GM12878 (cell line): ENCODE measurements at regions not wholly inside any gene's neighbourhood (a gene's known extent, or its start where the extent isn't known, plus 50 kb on each side); places are given as distances from the start of the nearest gene placed in this dataset.

ENCODE experiments used
- ATAC-seq: fragments of 200-7000 bp; cut with Tn5 transposase; 3 replicates; pipeline ENCODE4 v1.9.1; 2020; ENCODE audit warnings: mild to moderate bottlenecking, moderate library complexity
- BruUV-seq: library from RNA; stranded (reverse); fragments of 400-500 nt; replicated peaks from 2 replicates; lab custom pipeline; 2021; lab: Mats Ljungman, UMichigan
- CTCF ChIA-PET: fragments of 300-600 bp; sonication (Branson Sonifier 250); formaldehyde crosslinking; extraction: SDS; loops from one replicate; lab custom pipeline; 2021; ENCODE audit warnings: inconsistent platforms; lab: Yijun Ruan, JAX
- POLR2A ChIA-PET: fragments of 350-600 bp; formaldehyde crosslinking; extraction: SDS; loops from one replicate; lab custom pipeline; 2021; ENCODE audit warnings: inconsistent platforms; lab: Charles Lee
- RAD21 ChIA-PET: fragments of 300-600 bp; sonication (Branson Sonifier 250); formaldehyde crosslinking; loops from one replicate; lab custom pipeline; 2023; ENCODE audit warnings: antibody characterized with exemption; ENCODE audit not compliant: unreplicated experiment; lab: Charles Lee
- SMC1A ChIA-PET: fragments of 300-600 bp; sonication (Branson Sonifier 250); formaldehyde crosslinking; loops from one replicate; lab custom pipeline; 2023; ENCODE audit not compliant: unreplicated experiment, uncharacterized antibody; lab: Charles Lee
- DNase-seq: peaks from one replicate; pipeline ENCODE4 v3.0.0-alpha.2; 2011; ENCODE audit warnings: low read depth, low spot score
- FAIRE-seq: peaks from 3 replicates; lab custom pipeline; 2011; peaks lifted over from hg19 to GRCh38; lab: Jason Lieb, UNC
- H2AFZ ChIP-seq: 2 replicates; pipeline ENCODE4 v1.6.0; 2011; ENCODE audit warnings: low read depth, low read length, control low read depth; ENCODE audit not compliant: control insufficient read depth
- H3K27ac ChIP-seq: 2 replicates; pipeline ENCODE4 v1.5.1; 2011; ENCODE audit warnings: control low read depth; ENCODE audit not compliant: control insufficient read depth, insufficient read depth
- H3K27me3 ChIP-seq, 2 experiments: replicated peaks in 1 of 2; 2 replicates each; pipeline versions ENCODE4 v1.6.0 to v1.6.1; 2011; ENCODE audit warnings: low read length in 1 of 2; ENCODE audit not compliant: control insufficient read depth in 2 of 2, insufficient read depth in 2 of 2
- H3K36me3 ChIP-seq, 2 experiments: 2 replicates each; pipeline ENCODE4 v1.5.1; 2011; ENCODE audit warnings: low read length in 1 of 2; ENCODE audit not compliant: control insufficient read depth in 2 of 2, insufficient read depth in 2 of 2
- H3K4me1 ChIP-seq: 2 replicates; pipeline ENCODE4 v1.6.1; 2011; ENCODE audit warnings: mild to moderate bottlenecking, low read length, moderate library complexity, mixed read lengths; ENCODE audit not compliant: control insufficient read depth, insufficient read depth
- H3K4me2 ChIP-seq: 2 replicates; pipeline ENCODE4 v1.6.0; 2011; ENCODE audit warnings: control low read depth; ENCODE audit not compliant: control insufficient read depth, insufficient read depth
- H3K4me3 ChIP-seq: fragments of 200-600 bp; sonication (generic); 2 replicates; pipeline ENCODE4 v1.5.1; 2016
- H3K79me2 ChIP-seq: 2 replicates; pipeline ENCODE4 v1.6.0; 2011; ENCODE audit warnings: low read length; ENCODE audit not compliant: control insufficient read depth, insufficient read depth
- H3K9ac ChIP-seq: 2 replicates; pipeline ENCODE4 v1.8.0; 2011; ENCODE audit warnings: low read length, control low read depth, mixed read lengths; ENCODE audit not compliant: control insufficient read depth, insufficient read depth
- H3K9me3 ChIP-seq: replicated peaks from 3 replicates; pipeline ENCODE4 v1.5.1; 2011; ENCODE audit warnings: mild to moderate bottlenecking, low read length; ENCODE audit not compliant: control insufficient read depth, insufficient read depth
- H4K20me1 ChIP-seq: 2 replicates; pipeline ENCODE4 v1.6.0; 2011; ENCODE audit not compliant: control insufficient read depth, insufficient read depth
- BRCA1 ChIP-seq: IDR thresholded peaks from 2 replicates; pipeline ENCODE4 v1.6.1; 2011; ENCODE audit warnings: low read depth, low read length, improper control_type of control experiment
- EGR1 ChIP-seq, 2 experiments: IDR thresholded peaks; 1 replicate in 1 of 2; 2 replicates in 1 of 2; pipeline ENCODE4 v1.6.1; 2011 to 2012; ENCODE audit warnings: low read depth in 2 of 2, low read length in 2 of 2, borderline replicate concordance in 1 of 2, mild to moderate bottlenecking in 1 of 2, moderate library complexity in 1 of 2
- MLLT1 ChIP-seq: fragments of 450-650 bp; IDR thresholded peaks from 2 replicates; pipeline ENCODE4 v1.6.1; 2016; ENCODE audit warnings: mild to moderate bottlenecking
- MTA2 ChIP-seq: fragments of 450-650 bp; IDR thresholded peaks from 2 replicates; pipeline ENCODE4 v1.6.1; 2016; ENCODE audit warnings: low read depth, mild to moderate bottlenecking, moderate library complexity
- PKNOX1 ChIP-seq: fragments of 450-650 bp; IDR thresholded peaks from 2 replicates; pipeline ENCODE4 v1.6.1; 2016; ENCODE audit warnings: mild to moderate bottlenecking
- TARDBP ChIP-seq: IDR thresholded peaks from 2 replicates; pipeline ENCODE4 v1.6.1; 2016; ENCODE audit warnings: borderline replicate concordance
- ZNF592 ChIP-seq: fragments of 450-650 bp; IDR thresholded peaks from 2 replicates; pipeline ENCODE4 v1.6.1; 2017; ENCODE audit warnings: mild to moderate bottlenecking, moderate library complexity
- WGBS: methylation state at CpG from one replicate; pipeline ENCODE4 v1.1.6; 2016; ENCODE audit warnings: low lambda C conversion rate; ENCODE audit not compliant: insufficient replicate concordance, insufficient coverage; ENCODE audit errors: missing lambda C conversion rate; 5-methylcytosine and 5-hydroxymethylcytosine counted together
- in situ Hi-C: fragments of 300-500 bp; cut with MboI; formaldehyde crosslinking; loops from 9 replicates; pipeline ENCODE4 v1.14.3; 2018; ENCODE audit warnings: mixed read lengths
- intact Hi-C: fragments of 100-400 bp; cut with micrococcal nuclease; formaldehyde crosslinking; loops from one replicate; pipeline ENCODE4 v1.14.2; 2022; ENCODE audit not compliant: unreplicated experiment

GRCh38 chr6:113442040-113442439, 415.1 kb upstream of the MARCKS start:
- Histone ChIP-seq H2AFZ (no peak overlapping the region), H3K9me3 (no peaks in the 10 kb centered on the region), H3K4me1 (no peaks in the 10 kb centered on the region), H4K20me1 (no peaks in the 10 kb centered on the region), H3K79me2 (no peaks in the 10 kb centered on the region), H3K27ac (no peak overlapping the region), H3K36me3 (no peaks in the 10 kb centered on the region), H3K27me3 (no peaks in the 10 kb centered on the region), H3K9ac (no peak overlapping the region), H3K4me2 (no peak overlapping the region), H3K4me3 (no peak overlapping the region)
- 87% methylated on average over 1 of the region's 1 CpG for WGBS
- ATAC-seq = peak; percentile 69
- ChIA-PET POLR2A (no interaction called here), SMC1A (interaction anchor here (0.9 to 1.4 kb wide), 5 partner anchors 10 to 437 kb away, joined by 3 to 4 read pairs (median 3); no protein-coding TSS in a partner anchor), CTCF (no interaction called here), RAD21 (no interaction called here)
- TF ChIP-seq BRCA1 = no peak
- peak; percentile 36 for TF ChIP-seq PKNOX1
- TF ChIP-seq TARDBP = no peak
- TF ChIP-seq MTA2 = no peak
- no peak for TF ChIP-seq MLLT1
- TF ChIP-seq ZNF592 = no peak
- TF ChIP-seq EGR1 (IDR thresholded peaks at IDR 0.05; ENCODE audit: borderline replicate concordance in 1 of 2, low read depth in 2 of 2, low read length in 2 of 2) = no peak
- intact Hi-C loops (no loop called here), in situ Hi-C loops (no loop called here)
- no TSS peak for BruUV-seq
- FAIRE-seq = no peak
- DNase-seq = no peak
